ENCODE measurements at regions not wholly inside any gene's neighbourhood (a gene's known extent, or its start where the extent isn't known, plus 50 kb on each side); places are given as distances from the start of the nearest gene placed in this dataset.

DNA sequence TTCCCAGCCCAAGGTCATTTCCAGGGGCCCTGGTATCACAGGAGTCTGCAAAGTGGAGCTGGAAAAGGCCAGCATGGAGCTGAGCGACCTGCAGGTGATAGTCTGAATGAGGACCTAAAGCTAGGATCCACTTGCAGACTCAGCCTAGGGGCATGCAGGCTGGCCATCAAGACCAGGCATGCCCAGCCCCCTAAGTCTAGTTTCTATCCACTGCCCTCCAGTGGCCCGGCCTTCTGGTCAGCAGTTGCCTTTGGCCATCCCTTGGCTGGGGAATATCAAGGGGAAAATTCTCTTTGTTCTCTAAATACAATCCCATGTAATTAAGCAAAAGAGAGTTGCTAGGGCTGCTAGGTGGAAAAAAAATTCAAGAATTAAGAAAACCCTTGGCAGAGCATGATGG is 96.3 kb upstream of the LHX5 start:
- H3K9ac ChIP-seq (ENCODE audit: insufficient read depth, low read length, poor library complexity, severe bottlenecking), result no peak overlapping the region
- Mint-ChIP-seq H3K4me3 (no peak overlapping the region), H3K9me3 (peaks cover 0 to 10% (median 0%) of the 10 kb centered on the region in 7 donors), H3K36me3 (no peaks in the 10 kb centered on the region), H3K27ac (no peak overlapping the region), H3K4me1 (no peaks in the 10 kb centered on the region), H3K27me3 (ENCODE audit: low read depth in 3 of 3) (peaks cover 8 to 20% (median 19%) of the 10 kb centered on the region in 3 donors)
- H3K27me3 ChIP-seq (ENCODE audit: control insufficient read depth in 2 of 2, insufficient read depth in 2 of 2, low read length in 2 of 2), result peaks cover 4 to 5% of the 10 kb centered on the region in 2 donors
- no peak overlapping the region for H3K4me3 ChIP-seq (replicated peaks in 1 of 3; ENCODE audit: low read depth in 2 of 3, low read length in 3 of 3)
- H3K4me2 ChIP-seq (replicated peaks; ENCODE audit: extremely low read depth, low read length, poor library complexity, severe bottlenecking), result no peak overlapping the region
- H2AFZ ChIP-seq (ENCODE audit: insufficient read depth, low read depth, low read length, poor library complexity, severe bottlenecking), result no peak overlapping the region
- intact Hi-C loops (cut with micrococcal nuclease), result no loop called here
- no peaks in the 10 kb centered on the region for H3K9me3 ChIP-seq (replicated peaks in 1 of 2; ENCODE audit: control insufficient read depth in 1 of 2, insufficient read depth in 1 of 2, low read length in 2 of 2)
- TF ChIP-seq CTCF (IDR thresholded peaks at IDR 0.05), result no peak
- H4K20me1 ChIP-seq (ENCODE audit: insufficient read depth, low read length), result no peaks in the 10 kb centered on the region
- 100% methylated on average over 1 of the region's 2 CpGs for WGBS (ENCODE audit: insufficient coverage)
- no peak for DNase-seq
- H3K36me3 ChIP-seq (replicated peaks in 1 of 2; ENCODE audit: control insufficient read depth in 1 of 2, insufficient read depth in 2 of 2, low read length in 2 of 2), result no peaks in the 10 kb centered on the region
- H3K79me2 ChIP-seq (ENCODE audit: insufficient read depth, low read length), result no peaks in the 10 kb centered on the region
- no peak overlapping the region for H3K27ac ChIP-seq (ENCODE audit: low read depth in 1 of 2, low read length in 2 of 2)
- no peaks in the 10 kb centered on the region for H3K4me1 ChIP-seq (ENCODE audit: control insufficient read depth in 1 of 2, insufficient read depth in 2 of 2, low read length in 2 of 2)

DNA sequence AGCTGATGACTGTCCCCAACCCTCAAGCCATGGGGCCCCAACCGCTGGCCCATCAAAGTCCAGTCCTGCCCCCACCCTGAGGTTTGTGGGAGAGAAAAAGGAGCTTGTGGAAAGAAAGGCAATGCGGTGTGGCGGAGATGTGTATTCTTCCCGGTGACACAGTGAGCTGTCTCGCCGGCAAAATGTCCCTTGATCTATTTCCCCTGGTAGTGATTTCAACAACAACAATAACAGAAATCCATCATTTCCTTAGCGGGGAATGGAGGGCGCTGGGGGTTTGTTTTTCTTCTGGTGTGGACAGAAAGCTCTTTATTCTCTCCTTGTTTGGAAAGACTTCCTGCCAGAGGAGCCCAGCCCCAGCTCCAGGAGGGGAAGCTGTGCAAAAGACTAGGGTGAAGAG is 93.7 kb upstream of the LHX5 start:
- TF ChIP-seq CTCF (IDR thresholded peaks at IDR 0.05), result no peak
- Histone ChIP-seq H3K4me1 (ENCODE audit: control insufficient read depth in 1 of 2, insufficient read depth in 2 of 2, low read length in 2 of 2) (no peaks in the 10 kb centered on the region), H2AFZ (ENCODE audit: insufficient read depth, low read depth, low read length, poor library complexity, severe bottlenecking) (no peak overlapping the region), H3K9me3 (replicated peaks in 1 of 2; ENCODE audit: control insufficient read depth in 1 of 2, insufficient read depth in 1 of 2, low read length in 2 of 2) (no peaks in the 10 kb centered on the region), H4K20me1 (ENCODE audit: insufficient read depth, low read length) (no peaks in the 10 kb centered on the region), H3K27ac (ENCODE audit: low read depth in 1 of 2, low read length in 2 of 2) (no peak overlapping the region), H3K36me3 (replicated peaks in 1 of 2; ENCODE audit: control insufficient read depth in 1 of 2, insufficient read depth in 2 of 2, low read length in 2 of 2) (no peaks in the 10 kb centered on the region), H3K27me3 (ENCODE audit: control insufficient read depth in 2 of 2, insufficient read depth in 2 of 2, low read length in 2 of 2) (peaks cover 4 to 5% of the 10 kb centered on the region in 2 donors), H3K4me3 (replicated peaks in 1 of 3; ENCODE audit: low read depth in 2 of 3, low read length in 3 of 3) (no peak overlapping the region), H3K79me2 (ENCODE audit: insufficient read depth, low read length) (no peaks in the 10 kb centered on the region), H3K4me2 (replicated peaks; ENCODE audit: extremely low read depth, low read length, poor library complexity, severe bottlenecking) (no peak overlapping the region), H3K9ac (ENCODE audit: insufficient read depth, low read length, poor library complexity, severe bottlenecking) (no peak overlapping the region)
- H3K36me3 Mint-ChIP-seq, result no peaks in the 10 kb centered on the region
- no peaks in the 10 kb centered on the region for H3K4me1 Mint-ChIP-seq
- no peak for DNase-seq
- intact Hi-C loops (cut with micrococcal nuclease), result no loop called here
- peaks cover 0 to 5% (median 0%) of the 10 kb centered on the region in 7 donors for H3K9me3 Mint-ChIP-seq
- WGBS (ENCODE audit: insufficient coverage), result no CpG with 5 or more reads among the region's 8 CpGs
- no peak overlapping the region for H3K4me3 Mint-ChIP-seq
- H3K27ac Mint-ChIP-seq, result no peak overlapping the region
- peaks cover 8 to 19% (median 17%) of the 10 kb centered on the region in 3 donors for H3K27me3 Mint-ChIP-seq (ENCODE audit: low read depth in 3 of 3)

All from CD14-positive monocyte (primary cell).